ENCODE measurements at regions not wholly inside any gene's neighbourhood (a gene's known extent, or its start where the extent isn't known, plus 50 kb on each side); places are given as distances from the start of the nearest gene placed in this dataset.

DNA sequence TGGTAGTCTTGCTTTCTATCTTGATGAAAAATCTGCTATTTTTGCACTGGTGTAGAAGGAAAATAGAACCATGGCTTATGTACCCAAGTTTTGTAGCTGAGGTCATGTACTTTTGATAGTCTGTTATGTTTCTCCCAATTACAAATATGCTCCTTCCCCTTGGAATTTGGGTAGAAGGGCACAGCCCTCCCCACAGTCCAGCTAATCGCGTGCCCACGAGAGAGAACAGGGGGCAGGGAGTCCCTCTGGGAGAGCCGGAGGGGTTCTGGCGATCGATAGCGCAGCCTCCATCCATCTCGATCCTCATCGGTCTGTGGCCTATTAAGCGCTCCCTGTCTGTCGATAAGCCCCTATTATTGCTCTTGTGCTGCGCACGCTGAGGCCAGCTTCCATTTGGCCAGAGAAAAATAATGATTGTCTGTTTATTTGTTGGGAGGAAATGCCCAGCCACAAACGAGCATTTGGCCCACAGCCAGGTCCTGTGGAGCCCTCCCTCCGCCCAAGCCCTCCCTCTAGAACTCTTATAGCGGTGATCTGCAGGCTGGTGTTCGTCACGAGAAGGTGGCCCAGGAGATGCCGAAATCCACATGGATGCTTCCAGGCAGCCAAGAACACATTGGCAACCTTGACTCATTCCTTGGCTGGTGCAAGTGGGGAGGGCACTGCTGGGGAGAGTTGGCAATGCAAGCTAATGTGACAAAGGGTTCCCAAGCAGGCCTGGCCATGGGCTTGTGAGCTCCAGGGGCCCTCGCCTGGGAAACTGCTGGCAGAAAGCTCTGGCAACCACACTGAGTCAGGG is 134.7 kb upstream of the TNR start:
- no peaks in the 10 kb centered on the region for H3K9me3 Mint-ChIP-seq
- ATAC-seq (ENCODE audit: low read depth) = no peak
- H3K27me3 Mint-ChIP-seq = peaks cover 2% of the 10 kb centered on the region
- DNase-seq (ENCODE audit: low spot score in 2 of 2) = no peak
- H3K4me1 Mint-ChIP-seq = peaks cover 2% of the 10 kb centered on the region
- H3K27ac Mint-ChIP-seq = no peak overlapping the region
- no peak overlapping the region for H3K4me3 Mint-ChIP-seq
- no peaks in the 10 kb centered on the region for H3K36me3 Mint-ChIP-seq

- H3K27me3 Mint-ChIP-seq = peaks cover 2% of the 10 kb centered on the region
- no peaks in the 10 kb centered on the region for H3K36me3 Mint-ChIP-seq
- no peak overlapping the region for H3K4me3 Mint-ChIP-seq
- H3K27ac Mint-ChIP-seq = no peak overlapping the region
- DNase-seq (ENCODE audit: low spot score in 2 of 2) = no peak
- ATAC-seq (ENCODE audit: low read depth) = no peak
- peaks cover 2% of the 10 kb centered on the region for H3K4me1 Mint-ChIP-seq
- no peaks in the 10 kb centered on the region for H3K9me3 Mint-ChIP-seq
These were observed 132.2 kb upstream of the TNR start for GRCh38 chr1:175875556-175875955.

DNA sequence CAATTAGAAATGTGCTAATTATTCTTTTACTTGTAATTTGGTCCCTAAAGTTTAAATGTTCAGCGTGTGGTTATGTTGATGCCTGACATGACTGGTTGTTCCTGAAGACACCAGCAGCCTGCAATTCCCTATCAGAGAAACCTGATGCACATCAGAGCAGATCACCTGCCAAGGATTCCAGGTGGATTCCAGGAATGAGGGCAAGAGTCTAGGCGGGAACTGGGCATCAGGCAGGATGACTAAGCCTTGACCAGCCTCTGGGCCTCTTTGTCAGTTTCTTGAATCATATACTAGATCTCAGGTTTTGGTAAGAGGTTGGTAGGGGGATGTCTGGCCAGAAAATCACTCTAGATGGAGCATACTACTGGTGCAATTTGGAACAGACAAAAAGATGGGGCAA is 130.7 kb upstream of the TNR start:
- no peak overlapping the region for H3K4me3 Mint-ChIP-seq
- DNase-seq (ENCODE audit: low spot score in 2 of 2) (no peak), ATAC-seq (ENCODE audit: low read depth) (no peak)
- H3K4me1 Mint-ChIP-seq = peaks cover 2% of the 10 kb centered on the region
- no peaks in the 10 kb centered on the region for H3K27me3 Mint-ChIP-seq
- H3K36me3 Mint-ChIP-seq = no peaks in the 10 kb centered on the region
- no peaks in the 10 kb centered on the region for H3K9me3 Mint-ChIP-seq
- no peak overlapping the region for H3K27ac Mint-ChIP-seq

- Mint-ChIP-seq H3K27ac (no peak overlapping the region), H3K27me3 (no peaks in the 10 kb centered on the region)
- no peak for ATAC-seq (ENCODE audit: low read depth)
These were observed 130.0 kb upstream of the TNR start for GRCh38 chr1:175873290-175873935.

DNA sequence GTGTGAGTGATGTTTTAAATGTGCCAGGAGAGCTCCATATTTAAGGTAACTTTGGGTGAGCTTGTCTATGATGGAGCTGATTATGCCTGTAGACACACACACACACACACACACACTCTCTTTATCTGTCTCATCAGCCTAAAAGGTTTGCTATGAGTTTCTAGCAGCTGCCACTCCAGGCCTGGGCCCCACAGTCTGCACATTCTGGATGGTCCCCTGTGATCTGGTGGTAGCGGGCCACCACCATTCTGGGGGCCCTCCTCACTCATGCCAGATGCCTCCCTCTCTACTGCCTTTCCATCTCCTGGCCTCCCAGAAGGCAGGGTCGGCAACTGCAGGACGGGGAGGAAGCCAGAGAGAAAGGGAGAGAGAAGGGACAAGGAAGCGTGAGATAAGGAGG is 129.2 kb upstream of the TNR start:
- no peaks in the 10 kb centered on the region for H3K36me3 Mint-ChIP-seq
- ATAC-seq (ENCODE audit: low read depth) (no peak), DNase-seq (ENCODE audit: low spot score in 2 of 2) (no peak)
- H3K4me1 Mint-ChIP-seq = peaks cover 2% of the 10 kb centered on the region
- H3K4me3 Mint-ChIP-seq = no peak overlapping the region
- no peaks in the 10 kb centered on the region for H3K27me3 Mint-ChIP-seq
- no peaks in the 10 kb centered on the region for H3K9me3 Mint-ChIP-seq
- H3K27ac Mint-ChIP-seq = no peak overlapping the region

More at GRCh38 chr1:175873290-175873935, 130.0 kb upstream of the TNR start:
- peaks cover 2% of the 10 kb centered on the region for H3K4me1 Mint-ChIP-seq
- DNase-seq (ENCODE audit: low spot score in 2 of 2) = no peak
- no peak overlapping the region for H3K4me3 Mint-ChIP-seq
- no peaks in the 10 kb centered on the region for H3K9me3 Mint-ChIP-seq
- no peaks in the 10 kb centered on the region for H3K36me3 Mint-ChIP-seq

GRCh38 chr1:175871647-175872046 is 128.3 kb upstream of the TNR start:
- Mint-ChIP-seq H3K9me3 (no peaks in the 10 kb centered on the region), H3K36me3 (no peaks in the 10 kb centered on the region)
- ATAC-seq (ENCODE audit: low read depth) = no peak

DNA sequence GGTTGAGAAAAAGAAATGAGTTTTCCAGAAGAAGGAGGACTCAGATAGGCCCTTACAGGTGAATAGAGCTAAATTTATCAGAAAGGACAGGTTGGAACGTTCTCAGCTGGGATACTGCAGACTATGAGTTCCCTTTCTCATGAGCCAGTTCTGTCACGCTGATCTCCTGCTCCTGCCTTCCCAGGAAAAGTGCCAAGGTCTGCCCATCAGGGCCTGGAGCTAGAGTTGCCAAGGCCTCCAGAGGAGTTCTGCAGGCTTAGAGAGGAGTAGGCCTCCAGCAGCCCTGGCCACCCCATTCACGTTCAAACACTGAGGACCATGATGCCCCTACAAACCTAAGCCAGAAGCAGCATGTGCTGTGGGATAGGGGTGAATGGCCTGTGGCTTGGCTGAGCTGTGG is 126.8 kb upstream of the TNR start:
- Mint-ChIP-seq H3K4me1 (peaks cover 2% of the 10 kb centered on the region), H3K27ac (no peak overlapping the region), H3K4me3 (no peak overlapping the region), H3K27me3 (no peaks in the 10 kb centered on the region), H3K9me3 (no peaks in the 10 kb centered on the region), H3K36me3 (no peaks in the 10 kb centered on the region)
- no peak for DNase-seq (ENCODE audit: low spot score in 2 of 2)
- ATAC-seq (ENCODE audit: low read depth) = no peak

More at GRCh38 chr1:175871647-175872046, 128.3 kb upstream of the TNR start:
- Mint-ChIP-seq H3K27ac (no peak overlapping the region), H3K4me1 (peaks cover 2% of the 10 kb centered on the region), H3K27me3 (no peaks in the 10 kb centered on the region), H3K4me3 (no peak overlapping the region)
- no peak for DNase-seq (ENCODE audit: low spot score in 2 of 2)

- no peaks in the 10 kb centered on the region for H3K9me3 Mint-ChIP-seq
- no peaks in the 10 kb centered on the region for H3K36me3 Mint-ChIP-seq
- DNase-seq (ENCODE audit: low spot score in 2 of 2) (no peak), ATAC-seq (ENCODE audit: low read depth) (no peak)
- no peak overlapping the region for H3K4me3 Mint-ChIP-seq
- no peak overlapping the region for H3K27ac Mint-ChIP-seq
- H3K27me3 Mint-ChIP-seq = peaks cover 8% of the 10 kb centered on the region
- H3K4me1 Mint-ChIP-seq = no peaks in the 10 kb centered on the region
These were observed 123.4 kb upstream of the TNR start for GRCh38 chr1:175866776-175867175.

DNA sequence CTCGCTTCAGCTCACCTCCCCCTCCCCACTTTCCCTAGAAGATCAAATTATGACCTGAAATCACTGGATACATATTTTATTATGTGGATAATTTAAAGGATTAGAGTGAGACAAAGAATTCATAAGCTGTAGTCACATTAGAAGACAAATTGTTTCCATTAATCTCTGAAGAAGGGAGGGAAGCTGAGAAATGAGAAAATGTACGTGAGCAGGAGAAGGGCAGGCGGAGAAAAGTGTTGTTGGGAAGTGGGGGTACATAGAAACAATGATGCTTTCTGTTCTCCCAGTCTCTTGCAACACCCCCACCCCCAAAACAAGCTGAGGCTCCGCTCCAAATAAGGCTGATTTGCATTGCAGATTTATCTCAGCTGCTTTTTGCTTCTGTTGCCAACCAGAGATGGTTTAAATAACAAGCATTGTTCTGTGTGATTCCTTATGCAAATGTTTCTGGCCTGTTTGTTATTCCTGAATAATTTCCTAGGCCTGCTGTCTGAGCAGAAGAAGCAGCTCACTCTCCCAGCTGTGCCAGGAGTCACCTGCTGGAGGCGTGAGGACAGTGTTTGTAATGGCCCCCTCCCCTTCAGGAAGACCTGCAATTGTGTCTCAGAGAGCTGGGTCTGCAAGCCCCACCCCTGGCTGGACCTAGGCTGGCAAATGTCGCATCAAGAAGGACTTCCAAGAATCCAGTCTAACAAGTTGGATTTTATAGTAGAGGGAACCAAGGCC is 121.8 kb upstream of the TNR start:
- Mint-ChIP-seq H3K4me3 (no peak overlapping the region), H3K27ac (no peak overlapping the region), H3K9me3 (no peaks in the 10 kb centered on the region), H3K36me3 (no peaks in the 10 kb centered on the region), H3K27me3 (peaks cover 8% of the 10 kb centered on the region), H3K4me1 (no peaks in the 10 kb centered on the region)
- DNase-seq (ENCODE audit: low spot score in 2 of 2) = no peak
- ATAC-seq (ENCODE audit: low read depth) = no peak

DNA sequence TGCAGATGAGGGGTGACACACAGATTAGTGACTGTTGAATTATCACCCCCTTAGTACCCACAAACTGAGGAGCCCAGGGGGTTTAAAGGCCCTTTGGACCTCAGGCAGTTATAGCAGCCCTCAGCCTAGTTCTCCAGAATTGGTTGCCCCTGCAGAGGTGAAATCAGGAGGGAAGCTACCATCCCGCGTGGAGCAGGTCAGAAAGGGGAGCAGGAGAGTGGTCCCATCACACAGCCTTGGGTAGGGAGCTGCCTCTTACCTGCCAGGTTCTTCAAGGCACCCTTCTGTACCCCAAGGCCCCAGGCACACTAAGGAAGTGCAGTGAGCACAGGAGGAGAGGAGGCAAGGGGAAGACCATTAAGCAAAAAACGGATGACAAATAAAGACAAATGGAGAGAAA is 121.2 kb upstream of the TNR start:
- Mint-ChIP-seq H3K36me3 (no peaks in the 10 kb centered on the region), H3K27me3 (peaks cover 8% of the 10 kb centered on the region), H3K27ac (no peak overlapping the region), H3K4me3 (no peak overlapping the region), H3K9me3 (no peaks in the 10 kb centered on the region), H3K4me1 (no peaks in the 10 kb centered on the region)
- no peak for ATAC-seq (ENCODE audit: low read depth)
- DNase-seq (ENCODE audit: low spot score in 2 of 2) = no peak

DNA sequence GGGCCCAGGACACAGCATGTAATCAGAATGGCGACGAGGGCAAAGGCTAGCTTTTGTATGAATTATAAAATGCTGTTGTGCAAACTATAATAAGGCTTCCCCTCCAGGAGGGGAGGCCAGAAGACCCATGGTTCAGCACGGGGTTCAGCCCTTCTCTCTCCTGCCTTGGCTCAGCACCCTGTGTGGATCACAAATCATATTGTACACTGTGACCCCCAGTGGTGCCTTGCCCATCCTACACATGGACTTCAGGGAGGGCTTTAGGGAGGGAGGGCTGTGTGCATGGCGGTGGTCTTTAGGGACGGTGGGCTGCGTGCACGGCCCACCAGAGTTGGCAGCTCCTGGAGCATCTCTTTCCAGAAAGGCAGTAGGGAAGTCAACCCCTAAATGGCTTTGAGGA is 120.8 kb upstream of the TNR start:
- peaks cover 8% of the 10 kb centered on the region for H3K27me3 Mint-ChIP-seq
- no peaks in the 10 kb centered on the region for H3K4me1 Mint-ChIP-seq
- H3K27ac Mint-ChIP-seq = no peak overlapping the region
- ATAC-seq (ENCODE audit: low read depth) (no peak), DNase-seq (ENCODE audit: low spot score in 2 of 2) (no peak)
- no peaks in the 10 kb centered on the region for H3K36me3 Mint-ChIP-seq
- H3K4me3 Mint-ChIP-seq = no peak overlapping the region
- H3K9me3 Mint-ChIP-seq = no peaks in the 10 kb centered on the region

- H3K36me3 Mint-ChIP-seq = no peaks in the 10 kb centered on the region
- H3K9me3 Mint-ChIP-seq = no peaks in the 10 kb centered on the region
- peaks cover 8% of the 10 kb centered on the region for H3K27me3 Mint-ChIP-seq
- H3K4me3 Mint-ChIP-seq = no peak overlapping the region
- ATAC-seq (ENCODE audit: low read depth) (no peak), DNase-seq (ENCODE audit: low spot score in 2 of 2) (no peak)
- no peaks in the 10 kb centered on the region for H3K4me1 Mint-ChIP-seq
- H3K27ac Mint-ChIP-seq = no peak overlapping the region
These were observed 120.1 kb upstream of the TNR start for GRCh38 chr1:175863299-175864050.

DNA sequence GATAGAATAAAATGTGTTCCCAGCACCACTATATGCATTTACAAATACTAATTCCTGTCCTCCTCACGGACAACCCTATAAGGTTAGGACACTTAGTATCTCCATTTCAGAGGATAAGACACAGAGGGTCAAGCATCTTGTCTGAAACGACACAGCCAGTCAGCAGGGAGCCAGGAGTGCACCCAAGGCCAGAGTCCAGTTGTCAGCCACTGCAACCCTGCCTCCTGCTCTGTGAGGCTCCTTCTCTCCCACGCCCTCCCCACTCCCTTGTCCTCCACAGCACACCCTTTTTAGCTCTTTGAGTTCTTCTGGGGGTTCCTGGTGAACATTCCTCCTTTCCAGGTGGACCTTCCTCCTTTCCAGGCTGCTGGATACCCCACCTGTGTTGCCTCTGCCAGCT is 119.0 kb upstream of the TNR start:
- Mint-ChIP-seq H3K27me3 (peaks cover 8% of the 10 kb centered on the region), H3K27ac (no peak overlapping the region), H3K4me1 (no peaks in the 10 kb centered on the region), H3K36me3 (no peaks in the 10 kb centered on the region), H3K4me3 (no peak overlapping the region), H3K9me3 (no peaks in the 10 kb centered on the region)
- DNase-seq (ENCODE audit: low spot score in 2 of 2) (no peak), ATAC-seq (ENCODE audit: low read depth) (no peak)

All from memory B cell (primary cell).